Thyroid gland (tissue), 4 donors: ENCODE measurements at regions not wholly inside any gene's neighbourhood (a gene's known extent, or its start where the extent isn't known, plus 50 kb on each side); places are given as distances from the start of the nearest gene placed in this dataset.

Experiments
- CTCF ChIP-seq, 6 experiments: fragments of 200-600 bp in 3 of 6; fragments of 450-650 bp in 3 of 6; sonication (generic) in 3 of 6; IDR thresholded peaks; one replicate each; pipeline ENCODE4 v1.5.1; 2016 to 2019; ENCODE audit warnings: antibody characterized with exemption in 6 of 6, mild to moderate bottlenecking in 2 of 6, inconsistent platforms in 1 of 6, moderate library complexity in 1 of 6
- POLR2A ChIP-seq, 2 donors: fragments of 450-650 bp; IDR thresholded peaks; one replicate each; pipeline ENCODE4 v1.6.1; 2017; ENCODE audit warnings: antibody characterized with exemption in 2 of 2, mild to moderate bottlenecking in 2 of 2, moderate library complexity in 1 of 2

DNA sequence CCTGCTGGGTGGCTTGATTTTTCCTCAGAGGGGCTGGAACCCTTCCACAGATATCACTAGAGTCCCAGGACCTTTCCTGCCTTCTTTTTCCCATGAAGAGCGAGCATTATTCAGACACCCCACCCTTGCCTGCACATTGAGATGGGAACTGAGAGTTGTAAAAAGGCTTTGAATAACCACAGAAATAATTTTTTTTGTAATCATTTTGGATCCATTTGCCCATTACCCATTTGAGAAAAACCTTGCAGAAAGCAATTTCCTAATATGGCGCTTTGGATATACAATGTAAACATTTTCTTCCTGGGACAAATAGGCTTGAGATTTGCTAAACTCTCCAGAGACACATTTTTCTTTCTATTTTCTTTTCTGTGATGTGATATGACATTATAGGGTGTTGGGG, 250.6 kb downstream of the MSRB3 start:
- no peak for TF ChIP-seq CTCF (IDR thresholded peaks at IDR 0.05)
- no peak for TF ChIP-seq POLR2A (IDR thresholded peaks at IDR 0.05)
